ENCODE measurements at regions not wholly inside any gene's neighbourhood (a gene's known extent, or its start where the extent isn't known, plus 50 kb on each side); places are given as distances from the start of the nearest gene placed in this dataset.
A peak's percentile ranks its signal among the peaks of the same experiment; 100 is the strongest.

GRCh38 chr1:238252033-238252802 lies 361.5 kb upstream of the ZP4 start:
- TF ChIP-seq CTCF (CRISPR knock-in tag; IDR thresholded peaks at IDR 0.05), result peak; percentile 48
- TF ChIP-seq ZNF34 (CRISPR knock-in tag; IDR thresholded peaks at IDR 0.05; ENCODE audit: borderline replicate concordance), result no peak
- no peak for TF ChIP-seq ZZZ3 (CRISPR knock-in tag; IDR thresholded peaks at IDR 0.05; ENCODE audit: borderline replicate concordance)
- TF ChIP-seq ZNF10 (CRISPR knock-in tag; IDR thresholded peaks at IDR 0.05; ENCODE audit: borderline replicate concordance, low read depth), result no peak
- TF ChIP-seq JUNB (CRISPR knock-in tag; IDR thresholded peaks at IDR 0.05; ENCODE audit: borderline replicate concordance), result no peak
- no peak for TF ChIP-seq ZSCAN20 (CRISPR knock-in tag; IDR thresholded peaks at IDR 0.05; ENCODE audit: borderline replicate concordance)
- no peak for TF ChIP-seq ZNF75D (CRISPR knock-in tag; IDR thresholded peaks at IDR 0.05; ENCODE audit: borderline replicate concordance)
- TF ChIP-seq KDM5A (IDR thresholded peaks at IDR 0.05; ENCODE audit: borderline replicate concordance, low read length), result no peak
- TF ChIP-seq KMT2A (CRISPR knock-in tag; IDR thresholded peaks at IDR 0.05), result no peak
- no peak for TF ChIP-seq ZSCAN21 (CRISPR knock-in tag; IDR thresholded peaks at IDR 0.05; ENCODE audit: borderline replicate concordance)
- no peak for TF ChIP-seq KDM1A (CRISPR knock-in tag; IDR thresholded peaks at IDR 0.05)
